ENCODE measurements at regions not wholly inside any gene's neighbourhood (a gene's known extent, or its start where the extent isn't known, plus 50 kb on each side); places are given as distances from the start of the nearest gene placed in this dataset.

- TF ChIP-seq POLR2AphosphoS5 (IDR thresholded peaks at IDR 0.05) (no peak), CTCF (IDR thresholded peaks at IDR 0.05) (no peak)
Observed at GRCh38 chr13:55106509-55106908, 2034.2 kb upstream of the PRR20A start.

All from sigmoid colon (tissue), 4 donors.